Astrocyte of the spinal cord (primary cell): ENCODE measurements at regions not wholly inside any gene's neighbourhood (a gene's known extent, or its start where the extent isn't known, plus 50 kb on each side); places are given as distances from the start of the nearest gene placed in this dataset.

ENCODE experiments used
- DNase-seq: peaks from one replicate; pipeline ENCODE4 v3.0.0; 2011; ENCODE audit warnings: low read depth, low spot score
- H3K4me3 ChIP-seq: 2 replicates; pipeline ENCODE4 v1.5.1; 2011; ENCODE audit warnings: low read depth, mild to moderate bottlenecking, low read length, moderate library complexity
- in situ Hi-C: cut with HindIII; loops from 2 replicates; pipeline ENCODE4 v1.10.0; 2017; ENCODE audit warnings: low sequenced_read_pairs
- TF ChIP-seq, protein P1 (sequence below): IDR thresholded peaks from 2 replicates; pipeline ENCODE4 v1.5.1; 2012; ENCODE audit warnings: low read depth, mild to moderate bottlenecking, low read length, inconsistent platforms

DNA sequence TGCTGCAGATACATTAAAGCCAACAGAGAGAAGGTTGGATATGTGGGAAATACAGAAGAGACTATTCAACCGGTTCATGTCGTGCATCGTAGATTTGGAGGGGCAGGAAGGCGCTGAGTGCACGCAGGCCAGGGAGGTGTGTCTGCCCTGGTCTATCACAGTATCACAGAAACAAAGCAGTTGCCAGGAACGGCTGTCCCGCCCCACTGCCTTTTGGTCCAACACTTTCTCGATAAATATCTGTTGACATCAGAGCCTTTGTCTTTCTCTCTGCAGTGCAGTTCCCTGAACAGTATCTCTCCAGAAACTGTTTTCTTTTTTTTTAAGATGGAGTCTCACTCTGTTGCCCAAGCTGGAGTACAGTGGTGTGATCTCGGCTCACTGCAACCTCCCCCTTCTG, 151.1 kb upstream of the BCOR start:
- DNase-seq, result no peak
- in situ Hi-C loops, result no loop called here
- H3K4me3 ChIP-seq, result no peak overlapping the region
- TF ChIP-seq, protein P1, sequence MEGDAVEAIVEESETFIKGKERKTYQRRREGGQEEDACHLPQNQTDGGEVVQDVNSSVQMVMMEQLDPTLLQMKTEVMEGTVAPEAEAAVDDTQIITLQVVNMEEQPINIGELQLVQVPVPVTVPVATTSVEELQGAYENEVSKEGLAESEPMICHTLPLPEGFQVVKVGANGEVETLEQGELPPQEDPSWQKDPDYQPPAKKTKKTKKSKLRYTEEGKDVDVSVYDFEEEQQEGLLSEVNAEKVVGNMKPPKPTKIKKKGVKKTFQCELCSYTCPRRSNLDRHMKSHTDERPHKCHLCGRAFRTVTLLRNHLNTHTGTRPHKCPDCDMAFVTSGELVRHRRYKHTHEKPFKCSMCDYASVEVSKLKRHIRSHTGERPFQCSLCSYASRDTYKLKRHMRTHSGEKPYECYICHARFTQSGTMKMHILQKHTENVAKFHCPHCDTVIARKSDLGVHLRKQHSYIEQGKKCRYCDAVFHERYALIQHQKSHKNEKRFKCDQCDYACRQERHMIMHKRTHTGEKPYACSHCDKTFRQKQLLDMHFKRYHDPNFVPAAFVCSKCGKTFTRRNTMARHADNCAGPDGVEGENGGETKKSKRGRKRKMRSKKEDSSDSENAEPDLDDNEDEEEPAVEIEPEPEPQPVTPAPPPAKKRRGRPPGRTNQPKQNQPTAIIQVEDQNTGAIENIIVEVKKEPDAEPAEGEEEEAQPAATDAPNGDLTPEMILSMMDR, result no peak

DNA sequence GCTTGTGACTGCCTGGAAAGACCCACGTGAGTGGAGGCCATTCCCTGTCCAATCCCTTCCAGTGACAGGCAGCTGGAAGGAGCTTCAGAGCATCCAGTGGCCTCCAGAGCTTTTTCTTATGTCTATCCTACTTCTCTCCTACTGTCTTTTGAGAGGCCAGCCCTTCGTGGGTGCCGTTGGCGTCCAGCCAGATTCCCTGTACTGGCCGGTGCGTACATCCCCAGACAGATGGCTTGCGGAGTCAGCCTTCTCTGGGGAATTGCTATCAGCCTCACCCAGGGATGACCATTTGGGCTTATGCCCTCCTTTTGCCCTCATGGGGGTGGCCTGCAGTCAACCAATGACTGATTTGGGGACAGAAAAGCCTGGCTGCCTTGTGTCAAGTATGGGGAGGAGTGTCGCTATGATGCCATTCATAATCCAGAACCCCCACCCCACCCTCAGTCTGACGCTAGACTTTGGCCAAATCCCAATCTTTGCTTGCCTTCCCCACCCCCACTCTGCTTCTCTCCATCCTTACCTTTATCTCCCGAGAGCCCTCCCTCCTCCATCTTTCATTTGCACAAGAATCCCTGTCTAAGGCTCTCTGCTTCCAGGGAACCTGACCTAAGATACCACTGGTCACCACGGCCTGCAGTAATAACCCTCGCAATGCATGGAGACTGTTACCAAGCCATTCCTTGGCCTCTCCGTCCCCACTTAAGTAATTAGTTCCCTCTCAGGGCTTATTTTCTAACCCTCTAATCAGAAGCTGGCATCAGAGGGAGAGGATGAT, 150.3 kb upstream of the BCOR start:
- in situ Hi-C loops, result no loop called here
- TF ChIP-seq, protein P1, result no peak
- H3K4me3 ChIP-seq, result no peak overlapping the region
- no peak for DNase-seq

DNA sequence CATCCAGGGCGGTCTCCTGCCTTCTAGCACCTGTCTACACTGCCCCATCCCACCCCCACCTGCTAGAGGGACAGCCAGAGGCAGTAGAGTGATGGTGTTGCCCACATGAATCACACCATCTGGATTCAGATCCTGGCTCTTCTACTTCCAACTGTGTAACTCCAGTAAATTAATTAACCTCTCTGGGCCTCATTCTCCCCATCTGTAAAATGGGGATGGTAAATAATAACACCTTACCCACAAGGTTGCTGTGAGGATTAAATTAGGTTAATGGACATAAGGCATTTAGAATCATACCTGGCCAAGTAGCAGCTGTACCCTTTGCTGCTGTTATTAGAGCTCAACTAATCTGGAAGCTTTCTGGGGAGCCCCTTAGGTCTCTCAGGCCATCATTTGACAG, 149.6 kb upstream of the BCOR start:
- TF ChIP-seq, protein P1, result no peak
- H3K4me3 ChIP-seq, result no peak overlapping the region
- DNase-seq, result no peak
- in situ Hi-C loops, result no loop called here

DNA sequence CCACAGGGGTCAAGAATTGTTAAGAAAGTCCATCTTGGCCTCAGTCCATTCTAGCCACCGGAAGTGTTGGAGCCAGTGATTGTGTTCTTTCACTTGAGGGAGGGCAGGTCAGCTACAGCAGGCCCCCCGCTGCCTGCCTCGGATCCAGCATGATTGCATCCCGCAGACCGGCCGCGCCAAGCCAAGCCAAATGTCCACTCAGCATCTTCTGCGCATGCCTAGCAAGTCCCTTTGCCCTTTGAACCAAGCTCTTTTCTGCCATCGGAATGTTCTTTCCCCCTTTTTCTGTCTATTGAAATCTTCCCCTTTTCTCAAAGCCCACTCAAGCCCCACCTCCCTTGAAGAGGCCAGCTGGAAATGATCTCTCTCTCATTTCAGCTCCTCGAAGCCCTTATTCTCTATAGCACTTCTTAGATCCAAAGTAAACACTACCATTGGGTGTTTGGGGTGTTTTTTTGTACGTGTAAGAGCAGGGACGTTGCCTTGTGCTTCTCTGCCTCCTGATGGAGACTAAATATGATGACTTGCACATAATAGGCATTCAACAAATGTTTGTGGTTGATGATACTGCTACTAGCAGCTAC, 147.8 kb upstream of the BCOR start:
- in situ Hi-C loops, result no loop called here
- DNase-seq, result peak; percentile 47
- H3K4me3 ChIP-seq, result no peak overlapping the region
- TF ChIP-seq, protein P1, result no peak

DNA sequence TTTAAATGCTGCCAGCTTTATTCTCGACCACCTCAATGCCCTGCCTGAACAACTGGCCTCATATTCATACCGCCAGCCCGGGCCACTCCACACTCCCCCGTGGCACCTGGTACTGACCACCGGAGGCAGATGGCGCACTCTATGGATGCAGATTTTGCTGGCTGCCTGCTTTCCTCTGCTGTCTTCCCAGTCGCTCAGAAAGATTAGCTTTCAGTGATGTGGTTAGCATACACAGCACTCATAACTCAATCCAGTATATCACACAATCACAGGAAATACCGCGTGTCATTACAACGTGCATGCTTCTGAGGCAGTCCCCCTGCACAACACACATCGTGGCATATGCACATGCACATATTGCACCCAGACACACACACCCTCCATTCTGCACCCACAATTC, 147.2 kb upstream of the BCOR start:
- no peak overlapping the region for H3K4me3 ChIP-seq
- in situ Hi-C loops, result no loop called here
- TF ChIP-seq, protein P1, result no peak
- no peak for DNase-seq

DNA sequence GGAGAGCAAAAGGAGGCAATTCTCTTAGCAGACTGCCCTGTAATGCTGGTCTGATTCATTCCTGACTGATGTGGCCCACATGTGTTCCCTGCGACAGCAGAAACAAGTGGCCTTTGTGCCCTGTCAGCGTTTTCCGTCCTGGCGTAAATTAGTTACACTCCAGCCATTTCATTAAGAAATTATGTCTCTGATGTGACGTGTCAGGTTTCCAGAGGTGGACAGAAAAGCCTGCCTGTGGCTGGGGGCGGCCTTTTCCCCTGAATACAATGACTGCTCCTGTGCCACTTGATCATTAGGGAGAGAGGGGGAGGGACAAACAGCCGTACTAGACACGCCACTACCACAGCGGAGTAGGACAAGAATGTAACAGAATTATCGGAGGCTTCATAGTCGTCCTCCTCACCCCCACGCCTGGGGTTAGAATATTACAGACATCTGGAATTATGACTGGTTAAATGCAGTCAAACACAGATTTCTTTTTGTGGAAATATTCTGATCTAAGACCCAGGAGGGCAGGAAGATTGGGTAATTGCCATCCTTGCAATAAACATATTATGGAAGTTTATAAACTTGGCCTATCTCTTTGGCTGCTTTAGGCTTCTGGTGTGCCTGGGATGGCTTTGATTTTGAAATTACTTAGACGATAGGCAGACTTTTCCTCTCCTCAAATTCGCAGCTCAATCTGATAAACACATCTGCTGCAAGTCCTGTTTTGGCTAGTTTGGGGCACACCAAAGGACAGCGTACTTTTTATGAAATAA, 146.2 kb upstream of the BCOR start:
- TF ChIP-seq, protein P1, result no peak
- in situ Hi-C loops, result no loop called here
- H3K4me3 ChIP-seq, result no peak overlapping the region
- no peak for DNase-seq
